ENCODE measurements at regions not wholly inside any gene's neighbourhood (a gene's known extent, or its start where the extent isn't known, plus 50 kb on each side); places are given as distances from the start of the nearest gene placed in this dataset.
A peak's percentile ranks its signal among the peaks of the same experiment; 100 is the strongest.

GRCh38 chr11:92457250-92457649, 232.6 kb downstream of the FAT3 start:
- CTCF ChIA-PET = interaction anchor here (0.5 kb wide), 1 partner anchor 225 kb away, joined by 4 read pairs; no protein-coding TSS in a partner anchor
- intact Hi-C loops (cut with micrococcal nuclease) = no loop called here
- H3K36me3 Mint-ChIP-seq (ENCODE audit: insufficient read depth, unreplicated experiment) = no peaks in the 10 kb centered on the region
- TF ChIP-seq, protein P1, sequence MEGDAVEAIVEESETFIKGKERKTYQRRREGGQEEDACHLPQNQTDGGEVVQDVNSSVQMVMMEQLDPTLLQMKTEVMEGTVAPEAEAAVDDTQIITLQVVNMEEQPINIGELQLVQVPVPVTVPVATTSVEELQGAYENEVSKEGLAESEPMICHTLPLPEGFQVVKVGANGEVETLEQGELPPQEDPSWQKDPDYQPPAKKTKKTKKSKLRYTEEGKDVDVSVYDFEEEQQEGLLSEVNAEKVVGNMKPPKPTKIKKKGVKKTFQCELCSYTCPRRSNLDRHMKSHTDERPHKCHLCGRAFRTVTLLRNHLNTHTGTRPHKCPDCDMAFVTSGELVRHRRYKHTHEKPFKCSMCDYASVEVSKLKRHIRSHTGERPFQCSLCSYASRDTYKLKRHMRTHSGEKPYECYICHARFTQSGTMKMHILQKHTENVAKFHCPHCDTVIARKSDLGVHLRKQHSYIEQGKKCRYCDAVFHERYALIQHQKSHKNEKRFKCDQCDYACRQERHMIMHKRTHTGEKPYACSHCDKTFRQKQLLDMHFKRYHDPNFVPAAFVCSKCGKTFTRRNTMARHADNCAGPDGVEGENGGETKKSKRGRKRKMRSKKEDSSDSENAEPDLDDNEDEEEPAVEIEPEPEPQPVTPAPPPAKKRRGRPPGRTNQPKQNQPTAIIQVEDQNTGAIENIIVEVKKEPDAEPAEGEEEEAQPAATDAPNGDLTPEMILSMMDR (IDR thresholded peaks at IDR 0.05; ENCODE audit: unreplicated experiment) = no peak
- no peak overlapping the region for H3K27ac Mint-ChIP-seq (ENCODE audit: low read depth, unreplicated experiment)
- BruUV-seq (replicated peaks) = no TSS peak
- H3K4me1 Mint-ChIP-seq (ENCODE audit: insufficient read depth, unreplicated experiment) = peaks cover 12% of the 10 kb centered on the region
- H3K9me3 Mint-ChIP-seq (ENCODE audit: unreplicated experiment) = no peaks in the 10 kb centered on the region
- POLR2A ChIA-PET = interaction anchor here (0.6 to 1.0 kb wide), 2 partner anchors 66 to 150 kb away, joined by 3 read pairs; no protein-coding TSS in a partner anchor
- H3K27me3 Mint-ChIP-seq (ENCODE audit: insufficient read depth, unreplicated experiment) = no peaks in the 10 kb centered on the region
- DNase-seq (ENCODE audit: unreplicated experiment) = peak; percentile 68
- H3K4me3 Mint-ChIP-seq (ENCODE audit: unreplicated experiment) = no peak overlapping the region

DNA sequence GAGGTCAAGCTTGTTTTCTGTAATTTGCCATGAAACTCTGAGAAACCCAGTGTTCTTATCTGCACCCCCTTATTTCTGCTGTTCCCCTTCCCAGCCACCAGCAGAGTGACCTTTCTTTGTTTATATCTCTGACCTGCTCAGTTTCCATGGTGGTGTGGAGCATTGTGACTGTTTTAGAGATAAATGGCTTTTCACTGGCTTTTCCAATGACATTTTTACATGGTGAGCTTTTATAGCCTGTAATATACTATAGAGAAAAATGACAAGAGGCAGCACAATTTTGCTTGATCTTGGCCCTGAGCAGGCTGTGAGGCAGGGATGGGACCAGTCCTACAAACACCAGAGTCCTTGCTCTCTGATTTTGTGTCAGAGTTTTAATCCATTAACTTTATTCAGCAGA, 233.9 kb downstream of the FAT3 start:
- Mint-ChIP-seq H3K27me3 (ENCODE audit: insufficient read depth, unreplicated experiment) (no peaks in the 10 kb centered on the region), H3K9me3 (ENCODE audit: unreplicated experiment) (no peaks in the 10 kb centered on the region), H3K36me3 (ENCODE audit: insufficient read depth, unreplicated experiment) (no peaks in the 10 kb centered on the region), H3K27ac (ENCODE audit: low read depth, unreplicated experiment) (no peak overlapping the region), H3K4me3 (ENCODE audit: unreplicated experiment) (no peak overlapping the region), H3K4me1 (ENCODE audit: insufficient read depth, unreplicated experiment) (peaks cover 6% of the 10 kb centered on the region)
- DNase-seq (ENCODE audit: unreplicated experiment) = no peak
- ChIA-PET POLR2A (interaction anchor here (1.2 kb wide), 1 partner anchor 26 kb away, joined by 4 read pairs; no protein-coding TSS in a partner anchor), CTCF (no interaction called here)
- intact Hi-C loops (cut with micrococcal nuclease) = no loop called here
- TF ChIP-seq, protein P1 (IDR thresholded peaks at IDR 0.05; ENCODE audit: unreplicated experiment) = no peak
- BruUV-seq (replicated peaks) = no TSS peak

- TF ChIP-seq, protein P1 (IDR thresholded peaks at IDR 0.05; ENCODE audit: unreplicated experiment) = no peak
- ChIA-PET CTCF (interaction anchor here (0.7 to 1.2 kb wide), 3 partner anchors 9 to 446 kb away, joined by 3 read pairs; no protein-coding TSS in a partner anchor), POLR2A (interaction anchor here (0.7 kb wide), 1 partner anchor 72 kb away, joined by 3 read pairs; no protein-coding TSS in a partner anchor)
- intact Hi-C loops (cut with micrococcal nuclease) = no loop called here
- Mint-ChIP-seq H3K4me1 (ENCODE audit: insufficient read depth, unreplicated experiment) (peaks cover 6% of the 10 kb centered on the region), H3K36me3 (ENCODE audit: insufficient read depth, unreplicated experiment) (no peaks in the 10 kb centered on the region), H3K9me3 (ENCODE audit: unreplicated experiment) (no peaks in the 10 kb centered on the region), H3K4me3 (ENCODE audit: unreplicated experiment) (no peak overlapping the region), H3K27me3 (ENCODE audit: insufficient read depth, unreplicated experiment) (no peaks in the 10 kb centered on the region), H3K27ac (ENCODE audit: low read depth, unreplicated experiment) (no peak overlapping the region)
- no TSS peak for BruUV-seq (replicated peaks)
- no peak for DNase-seq (ENCODE audit: unreplicated experiment)
These were observed 235.6 kb downstream of the FAT3 start for GRCh38 chr11:92460213-92460612.

DNA sequence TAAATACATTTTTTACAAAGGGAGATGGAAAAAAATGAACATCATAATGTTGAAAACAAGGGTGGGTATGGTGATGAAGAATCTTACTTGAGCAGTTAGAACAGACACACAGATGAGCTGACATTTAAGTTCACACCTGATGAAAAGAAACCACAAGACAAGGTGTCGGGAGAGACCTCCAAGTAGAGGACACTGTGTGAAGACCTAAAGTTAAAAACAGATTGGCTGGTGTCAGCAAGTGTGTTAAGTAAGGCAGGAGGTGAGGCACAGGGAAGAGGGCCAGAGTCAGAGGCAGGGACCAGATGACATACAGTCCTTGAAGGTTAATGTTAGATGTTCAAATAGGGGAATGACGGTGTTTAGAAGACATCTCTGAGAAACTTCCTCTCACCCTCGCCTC, 236.8 kb downstream of the FAT3 start:
- TF ChIP-seq, protein P1 (IDR thresholded peaks at IDR 0.05; ENCODE audit: unreplicated experiment) = no peak
- ChIA-PET POLR2A (no interaction called here), CTCF (interaction anchor here (0.6 to 1.0 kb wide), 2 partner anchors 8 to 34 kb away, joined by 3 read pairs; no protein-coding TSS in a partner anchor)
- no peaks in the 10 kb centered on the region for H3K36me3 Mint-ChIP-seq (ENCODE audit: insufficient read depth, unreplicated experiment)
- H3K27me3 Mint-ChIP-seq (ENCODE audit: insufficient read depth, unreplicated experiment) = no peaks in the 10 kb centered on the region
- H3K4me1 Mint-ChIP-seq (ENCODE audit: insufficient read depth, unreplicated experiment) = peaks cover 6% of the 10 kb centered on the region
- intact Hi-C loops (cut with micrococcal nuclease) = no loop called here
- no TSS peak for BruUV-seq (replicated peaks)
- no peaks in the 10 kb centered on the region for H3K9me3 Mint-ChIP-seq (ENCODE audit: unreplicated experiment)
- no peak for DNase-seq (ENCODE audit: unreplicated experiment)
- H3K27ac Mint-ChIP-seq (ENCODE audit: low read depth, unreplicated experiment) = no peak overlapping the region
- no peak overlapping the region for H3K4me3 Mint-ChIP-seq (ENCODE audit: unreplicated experiment)
